WTC11 (cell line): ENCODE measurements at regions not wholly inside any gene's neighbourhood (a gene's known extent, or its start where the extent isn't known, plus 50 kb on each side); places are given as distances from the start of the nearest gene placed in this dataset.
"Not testable (repeated sequence)": the region's sequence is repeated elsewhere in the genome, so short reads cannot be mapped to it uniquely, and the experiment has no call there.

ENCODE experiments used
- CTCF ChIP-seq: fragments of 200-600 bp; IDR thresholded peaks from 2 replicates; pipeline ENCODE4 v1.8.0; 2022; ENCODE audit warnings: antibody characterized with exemption
- E2F1 ChIP-seq: sonication (generic); formaldehyde crosslinking; IDR thresholded peaks from 2 replicates; pipeline ENCODE4 v1.8.0; 2022; ENCODE audit warnings: mild to moderate bottlenecking, missing genetic modification reagents
- E2F5 ChIP-seq: sonication (generic); formaldehyde crosslinking; IDR thresholded peaks from 2 replicates; pipeline ENCODE4 v1.8.1; 2022; ENCODE audit warnings: mild to moderate bottlenecking, moderate library complexity, missing genetic modification reagents
- EMX1 ChIP-seq: fragments of 250-450 bp; sonication (Bioruptor Pico); IDR thresholded peaks from 2 replicates; pipeline ENCODE4 v1.8.0; 2021; ENCODE audit warnings: mild to moderate bottlenecking
- FOXJ3 ChIP-seq: sonication (generic); formaldehyde crosslinking; IDR thresholded peaks from 2 replicates; pipeline ENCODE4 v1.9.0; 2021; ENCODE audit warnings: missing genetic modification reagents, mild to moderate bottlenecking, borderline replicate concordance
- FOXK1 ChIP-seq: sonication (generic); formaldehyde crosslinking; IDR thresholded peaks from 2 replicates; pipeline ENCODE4 v1.8.0; 2022; ENCODE audit warnings: mild to moderate bottlenecking, moderate library complexity, missing genetic modification reagents
- GABPB1 ChIP-seq: sonication (generic); formaldehyde crosslinking; IDR thresholded peaks from 2 replicates; pipeline ENCODE4 v1.8.1; 2023; ENCODE audit warnings: mild to moderate bottlenecking, missing genetic modification reagents
- HMGA2 ChIP-seq: fragments of 250-450 bp; sonication (Bioruptor Pico); IDR thresholded peaks from 2 replicates; pipeline ENCODE4 v1.4.0; 2021; ENCODE audit warnings: mild to moderate bottlenecking, moderate library complexity
- MAX ChIP-seq: sonication (generic); formaldehyde crosslinking; IDR thresholded peaks from 2 replicates; pipeline ENCODE4 v1.8.0; 2022; ENCODE audit warnings: mild to moderate bottlenecking, missing genetic modification reagents
- SP1 ChIP-seq: sonication (generic); formaldehyde crosslinking; conservative IDR thresholded peaks from 2 replicates; pipeline ENCODE4 v1.8.1; 2022; ENCODE audit warnings: missing genetic modification reagents
- STAT6 ChIP-seq: sonication (generic); formaldehyde crosslinking; conservative IDR thresholded peaks from 2 replicates; pipeline ENCODE4 v1.8.1; 2023; ENCODE audit warnings: mild to moderate bottlenecking, low read depth, missing genetic modification reagents, moderate library complexity
- ZBTB43 ChIP-seq: sonication (generic); formaldehyde crosslinking; IDR thresholded peaks from 2 replicates; pipeline ENCODE4 v1.8.1; 2023; ENCODE audit warnings: mild to moderate bottlenecking, missing genetic modification reagents
- ZNF512 ChIP-seq: sonication (generic); formaldehyde crosslinking; IDR thresholded peaks from 2 replicates; pipeline ENCODE4 v1.8.1; 2022; ENCODE audit warnings: missing genetic modification reagents, borderline replicate concordance

- TF ChIP-seq FOXK1 (CRISPR knock-in tag); FOXJ3 (CRISPR knock-in tag); CTCF; SP1; EMX1 (CRISPR knock-in tag); E2F5 (CRISPR knock-in tag); STAT6 (CRISPR knock-in tag); GABPB1 (CRISPR knock-in tag); MAX (CRISPR knock-in tag); ZNF512 (CRISPR knock-in tag); E2F1 (CRISPR knock-in tag); HMGA2 (CRISPR knock-in tag); ZBTB43 (CRISPR knock-in tag): not testable (repeated sequence)
These were observed 1489.2 kb downstream of the SPATA31A7 start for GRCh38 chr9:62679020-62679419.
